Activated naive CD8-positive, alpha-beta T cell treated with anti-CD3 and anti-CD28 coated beads, Interleukin-2, amount 50 U/mL, for 24 hours (primary cell): ENCODE measurements at regions not wholly inside any gene's neighbourhood (a gene's known extent, or its start where the extent isn't known, plus 50 kb on each side); places are given as distances from the start of the nearest gene placed in this dataset.

Experiments used
- ATAC-seq: fragments of 150-1000 bp; cut with Tn5 transposase; one replicate; pipeline ENCODE4 v1.10.0; 2021
- DNase-seq: peaks from one replicate; pipeline ENCODE4 v3.0.0; 2021
- H3K27ac Mint-ChIP-seq: one replicate; pipeline ENCODE4 v1.8.0; 2021; ENCODE audit warnings: mild to moderate bottlenecking, mixed read lengths
- H3K27me3 Mint-ChIP-seq: one replicate; pipeline ENCODE4 v1.8.0; 2021; ENCODE audit warnings: mixed read lengths
- H3K36me3 Mint-ChIP-seq: one replicate; pipeline ENCODE4 v1.8.0; 2021; ENCODE audit warnings: low read depth, mixed read lengths
- H3K4me1 Mint-ChIP-seq: one replicate; pipeline ENCODE4 v1.8.0; 2021; ENCODE audit warnings: mixed read lengths
- H3K4me3 Mint-ChIP-seq: one replicate; pipeline ENCODE4 v1.8.0; 2021; ENCODE audit warnings: mild to moderate bottlenecking, moderate library complexity, mixed read lengths
- H3K9me3 Mint-ChIP-seq: one replicate; pipeline ENCODE4 v1.8.0; 2021; ENCODE audit warnings: mixed read lengths

- H3K27me3 Mint-ChIP-seq = no peaks in the 10 kb centered on the region
- ATAC-seq = no peak
- H3K4me3 Mint-ChIP-seq = no peak overlapping the region
- H3K27ac Mint-ChIP-seq = no peak overlapping the region
- H3K36me3 Mint-ChIP-seq = no peaks in the 10 kb centered on the region
- DNase-seq = no peak
- no peaks in the 10 kb centered on the region for H3K4me1 Mint-ChIP-seq
- peaks cover 8% of the 10 kb centered on the region for H3K9me3 Mint-ChIP-seq
Measured at GRCh38 chr20:11092151-11092550, 418.4 kb upstream of the JAG1 start.

- H3K9me3 Mint-ChIP-seq = no peaks in the 10 kb centered on the region
- H3K4me3 Mint-ChIP-seq = no peak overlapping the region
- ATAC-seq = no peak
- no peaks in the 10 kb centered on the region for H3K27me3 Mint-ChIP-seq
- DNase-seq = no peak
- no peaks in the 10 kb centered on the region for H3K36me3 Mint-ChIP-seq
- no peak overlapping the region for H3K27ac Mint-ChIP-seq
- no peaks in the 10 kb centered on the region for H3K4me1 Mint-ChIP-seq
Measured at GRCh38 chr20:11094196-11094595, 420.4 kb upstream of the JAG1 start.

- no peak for DNase-seq
- Mint-ChIP-seq H3K27me3 (no peaks in the 10 kb centered on the region), H3K36me3 (no peaks in the 10 kb centered on the region), H3K9me3 (no peaks in the 10 kb centered on the region), H3K4me3 (no peak overlapping the region), H3K27ac (no peak overlapping the region), H3K4me1 (no peaks in the 10 kb centered on the region)
- no peak for ATAC-seq
Measured at GRCh38 chr20:11094711-11095110, 420.9 kb upstream of the JAG1 start.

GRCh38 chr20:11098888-11099287 is 425.1 kb upstream of the JAG1 start:
- Mint-ChIP-seq H3K27ac (no peak overlapping the region), H3K9me3 (no peaks in the 10 kb centered on the region), H3K27me3 (no peaks in the 10 kb centered on the region), H3K4me3 (no peak overlapping the region), H3K4me1 (no peaks in the 10 kb centered on the region), H3K36me3 (no peaks in the 10 kb centered on the region)
- DNase-seq (no peak), ATAC-seq (no peak)

- no peaks in the 10 kb centered on the region for H3K4me1 Mint-ChIP-seq
- H3K36me3 Mint-ChIP-seq = no peaks in the 10 kb centered on the region
- H3K27ac Mint-ChIP-seq = no peak overlapping the region
- ATAC-seq (no peak), DNase-seq (no peak)
- H3K27me3 Mint-ChIP-seq = no peaks in the 10 kb centered on the region
- no peaks in the 10 kb centered on the region for H3K9me3 Mint-ChIP-seq
- no peak overlapping the region for H3K4me3 Mint-ChIP-seq
Measured at GRCh38 chr20:11101243-11101642, 427.4 kb upstream of the JAG1 start.

GRCh38 chr20:11101696-11102095 is 427.9 kb upstream of the JAG1 start:
- H3K4me1 Mint-ChIP-seq = no peaks in the 10 kb centered on the region
- no peaks in the 10 kb centered on the region for H3K36me3 Mint-ChIP-seq
- H3K4me3 Mint-ChIP-seq = no peak overlapping the region
- no peaks in the 10 kb centered on the region for H3K27me3 Mint-ChIP-seq
- ATAC-seq = no peak
- no peaks in the 10 kb centered on the region for H3K9me3 Mint-ChIP-seq
- no peak for DNase-seq
- H3K27ac Mint-ChIP-seq = no peak overlapping the region

GRCh38 chr20:11103866-11104265 is 430.1 kb upstream of the JAG1 start:
- ATAC-seq (no peak), DNase-seq (no peak)
- Mint-ChIP-seq H3K27ac (no peak overlapping the region), H3K27me3 (no peaks in the 10 kb centered on the region), H3K4me1 (no peaks in the 10 kb centered on the region), H3K36me3 (no peaks in the 10 kb centered on the region), H3K4me3 (no peak overlapping the region), H3K9me3 (peaks cover 2% of the 10 kb centered on the region)

- Mint-ChIP-seq H3K4me1 (no peaks in the 10 kb centered on the region), H3K4me3 (no peak overlapping the region), H3K27ac (no peak overlapping the region), H3K9me3 (peaks cover 4% of the 10 kb centered on the region), H3K36me3 (no peaks in the 10 kb centered on the region), H3K27me3 (no peaks in the 10 kb centered on the region)
- DNase-seq = no peak
- ATAC-seq = no peak
Measured at GRCh38 chr20:11108102-11108810, 434.5 kb upstream of the JAG1 start.

- Mint-ChIP-seq H3K36me3 (no peaks in the 10 kb centered on the region), H3K27me3 (no peaks in the 10 kb centered on the region), H3K27ac (no peak overlapping the region), H3K4me3 (no peak overlapping the region), H3K4me1 (no peaks in the 10 kb centered on the region), H3K9me3 (peaks cover 4% of the 10 kb centered on the region)
- ATAC-seq (no peak), DNase-seq (no peak)
Measured at GRCh38 chr20:11110535-11110934, 436.7 kb upstream of the JAG1 start.

- Mint-ChIP-seq H3K9me3 (peaks cover 4% of the 10 kb centered on the region), H3K36me3 (no peaks in the 10 kb centered on the region), H3K27me3 (no peaks in the 10 kb centered on the region), H3K4me1 (no peaks in the 10 kb centered on the region), H3K27ac (no peak overlapping the region), H3K4me3 (no peak overlapping the region)
- DNase-seq (no peak), ATAC-seq (no peak)
Measured at GRCh38 chr20:11111191-11111590, 437.4 kb upstream of the JAG1 start.

GRCh38 chr20:11112832-11113231 is 439.0 kb upstream of the JAG1 start:
- DNase-seq (no peak), ATAC-seq (no peak)
- Mint-ChIP-seq H3K9me3 (peaks cover 4% of the 10 kb centered on the region), H3K4me3 (no peak overlapping the region), H3K27ac (no peak overlapping the region), H3K4me1 (no peaks in the 10 kb centered on the region), H3K36me3 (no peaks in the 10 kb centered on the region), H3K27me3 (no peaks in the 10 kb centered on the region)

- Mint-ChIP-seq H3K4me3 (no peak overlapping the region), H3K27ac (no peak overlapping the region), H3K9me3 (no peaks in the 10 kb centered on the region), H3K4me1 (no peaks in the 10 kb centered on the region), H3K36me3 (no peaks in the 10 kb centered on the region), H3K27me3 (no peaks in the 10 kb centered on the region)
- DNase-seq (no peak), ATAC-seq (no peak)
Measured at GRCh38 chr20:11114382-11114781, 440.6 kb upstream of the JAG1 start.

- H3K27me3 Mint-ChIP-seq = no peaks in the 10 kb centered on the region
- H3K4me1 Mint-ChIP-seq = no peaks in the 10 kb centered on the region
- H3K9me3 Mint-ChIP-seq = no peaks in the 10 kb centered on the region
- no peaks in the 10 kb centered on the region for H3K36me3 Mint-ChIP-seq
- H3K27ac Mint-ChIP-seq = no peak overlapping the region
- ATAC-seq = no peak
- no peak for DNase-seq
- no peak overlapping the region for H3K4me3 Mint-ChIP-seq
Measured at GRCh38 chr20:11117808-11118528, 444.2 kb upstream of the JAG1 start.

GRCh38 chr20:11118802-11119380 is 445.1 kb upstream of the JAG1 start:
- DNase-seq = no peak
- H3K36me3 Mint-ChIP-seq = no peaks in the 10 kb centered on the region
- ATAC-seq = no peak

GRCh38 chr20:11119573-11119972 is 445.8 kb upstream of the JAG1 start:
- peaks cover 5% of the 10 kb centered on the region for H3K9me3 Mint-ChIP-seq
- H3K4me1 Mint-ChIP-seq = no peaks in the 10 kb centered on the region
- DNase-seq = no peak
- no peaks in the 10 kb centered on the region for H3K36me3 Mint-ChIP-seq
- no peak overlapping the region for H3K4me3 Mint-ChIP-seq
- no peak for ATAC-seq
- no peak overlapping the region for H3K27ac Mint-ChIP-seq
- H3K27me3 Mint-ChIP-seq = peaks cover 4% of the 10 kb centered on the region

More at GRCh38 chr20:11118802-11119380, 445.1 kb upstream of the JAG1 start:
- Mint-ChIP-seq H3K9me3 (no peaks in the 10 kb centered on the region), H3K27ac (no peak overlapping the region), H3K4me1 (no peaks in the 10 kb centered on the region), H3K4me3 (no peak overlapping the region), H3K27me3 (no peaks in the 10 kb centered on the region)
